ENCODE measurements at regions not wholly inside any gene's neighbourhood (a gene's known extent, or its start where the extent isn't known, plus 50 kb on each side); places are given as distances from the start of the nearest gene placed in this dataset.

DNA sequence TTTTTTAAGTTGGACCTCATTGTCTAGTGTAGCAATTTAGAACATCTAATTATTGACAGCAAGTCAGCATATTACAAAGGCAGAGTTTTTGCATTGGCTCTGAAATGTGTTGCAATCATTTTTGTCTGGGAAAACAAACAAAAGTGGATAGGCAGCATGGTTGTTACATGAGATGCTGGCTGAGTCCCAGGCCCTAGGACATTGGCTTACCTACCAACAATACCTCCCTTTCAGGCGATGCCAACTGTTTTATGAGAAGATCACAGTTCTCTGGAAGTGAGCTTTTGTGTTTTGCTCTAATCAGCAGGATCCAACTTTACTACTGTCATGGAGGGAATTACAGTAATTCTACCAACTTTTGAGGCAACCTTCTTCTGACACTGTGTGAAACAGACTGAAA, 71.5 kb upstream of the CXADR start:
- no peak for DNase-seq

- no peak for DNase-seq
These were observed 70.7 kb upstream of the CXADR start for GRCh38 chr21:17442165-17442564.

DNA sequence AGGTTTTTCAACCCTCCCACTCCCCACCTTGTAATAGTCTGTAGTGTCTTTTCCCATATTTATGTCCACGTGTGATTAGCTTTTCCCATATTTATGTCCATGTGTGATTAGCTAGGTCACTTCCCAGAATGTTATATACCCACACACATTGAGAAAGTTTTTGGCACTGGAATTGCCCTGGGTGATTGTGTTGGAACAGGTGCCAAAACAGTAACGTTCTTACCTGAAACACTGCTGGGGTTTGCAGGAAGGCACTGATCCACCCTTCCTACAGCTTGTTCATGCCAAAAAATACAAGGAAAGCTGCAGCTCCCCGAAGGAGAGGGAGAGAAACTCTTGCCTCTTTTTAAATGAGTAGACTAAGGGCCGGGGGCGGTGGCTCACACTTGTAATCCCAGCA, 68.0 kb upstream of the CXADR start:
- no peak for DNase-seq

GRCh38 chr21:17446737-17447136, 66.1 kb upstream of the CXADR start:
- no peak for DNase-seq

GRCh38 chr21:17449701-17450100, 63.1 kb upstream of the CXADR start:
- no peak for DNase-seq

GRCh38 chr21:17451364-17451891, 61.4 kb upstream of the CXADR start:
- DNase-seq = no peak

GRCh38 chr21:17454315-17455027, 58.4 kb upstream of the CXADR start:
- DNase-seq = peak; percentile 23

DNA sequence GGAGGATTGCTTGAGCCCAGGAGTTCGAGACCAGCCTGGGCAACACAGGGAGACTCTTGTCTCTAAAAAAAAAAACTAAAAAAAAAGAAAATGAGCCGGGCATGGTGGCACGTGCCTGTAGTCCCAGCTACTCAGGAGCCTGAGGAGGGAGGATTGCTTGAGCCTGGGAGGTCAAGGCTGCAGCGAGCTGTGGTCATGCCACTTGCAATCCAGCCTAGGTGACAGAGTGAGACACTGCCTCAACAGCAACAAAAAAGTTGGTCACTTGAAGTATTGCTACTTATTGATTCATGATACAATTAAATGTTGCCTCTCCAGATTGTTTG, 57.9 kb upstream of the CXADR start:
- no peak for DNase-seq

- DNase-seq = no peak
These were observed 57.4 kb upstream of the CXADR start for GRCh38 chr21:17455451-17455850.

- no peak for DNase-seq
These were observed 54.6 kb upstream of the CXADR start for GRCh38 chr21:17458279-17458678.

GRCh38 chr21:17460094-17460493, 52.7 kb upstream of the CXADR start:
- DNase-seq = no peak

DNA sequence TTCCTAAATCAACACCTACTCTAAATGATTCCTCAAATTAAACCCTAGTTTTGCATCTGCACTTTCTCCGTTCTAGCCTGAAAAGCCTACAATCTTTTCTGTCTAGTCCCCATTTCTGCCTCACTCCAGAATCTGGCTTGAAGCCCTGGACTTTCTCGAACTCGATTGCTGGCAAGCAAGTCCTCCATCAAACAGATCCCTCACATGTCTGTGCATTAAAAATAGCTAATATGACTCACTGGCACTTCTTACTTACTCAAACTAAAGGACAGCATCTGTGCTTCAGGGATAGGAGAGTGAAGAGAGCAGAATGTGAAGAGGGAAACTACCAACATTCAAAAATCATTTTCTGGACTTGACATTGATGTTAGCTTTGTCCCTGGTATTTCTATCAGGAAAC, 51.8 kb upstream of the CXADR start:
- DNase-seq = no peak

DNA sequence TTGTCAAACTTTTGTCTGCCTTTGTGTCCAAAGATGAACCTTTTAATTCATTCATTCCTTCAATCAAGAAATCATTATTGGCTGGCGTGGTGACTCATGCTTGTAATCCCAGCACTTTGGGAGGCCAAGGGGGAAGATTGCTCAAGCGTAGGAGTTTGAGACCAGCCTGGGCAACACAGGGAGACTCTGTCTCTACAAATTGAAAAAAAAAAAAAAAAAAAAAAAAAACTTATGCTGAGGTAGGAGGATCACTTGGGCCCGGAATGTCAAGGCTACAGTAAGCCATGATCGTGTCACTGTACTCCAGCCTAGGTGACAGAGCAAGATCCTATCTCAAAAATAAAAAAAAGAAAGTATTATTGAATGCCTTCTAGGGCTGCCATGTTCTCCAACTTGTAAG, 51.3 kb upstream of the CXADR start:
- no peak for DNase-seq

DNA sequence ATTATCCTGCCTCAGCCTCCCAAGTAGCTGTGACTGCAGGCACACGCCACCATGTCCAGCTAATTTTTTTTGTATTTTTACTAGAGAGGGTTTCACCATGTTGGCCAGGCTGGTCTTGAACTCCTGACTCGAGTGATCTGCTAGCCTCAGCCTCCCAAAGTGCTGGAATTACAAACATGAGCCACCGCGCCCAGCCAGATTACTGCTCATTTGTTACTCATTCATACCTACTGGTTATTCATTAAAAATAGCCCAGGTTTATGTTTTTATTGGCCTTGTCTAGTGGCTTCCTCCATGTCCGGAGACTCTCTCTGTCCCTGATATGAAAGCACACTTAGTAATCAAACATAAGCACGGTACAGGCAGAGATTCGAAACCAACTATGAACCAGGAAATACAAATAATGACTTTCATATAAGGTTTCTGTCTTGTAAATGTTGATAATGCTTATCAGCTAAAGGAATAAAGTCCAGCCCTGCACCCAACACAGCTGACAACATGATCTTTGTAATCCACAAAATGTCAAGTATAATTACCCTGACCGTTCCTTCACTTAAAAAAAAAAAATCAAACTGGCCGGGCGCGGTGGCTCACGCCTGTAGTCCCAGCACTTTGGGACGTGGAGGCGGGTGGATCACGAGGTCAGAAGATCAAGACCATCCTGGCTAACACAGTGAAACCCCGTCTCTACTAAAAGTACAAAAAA, 50.4 kb upstream of the CXADR start:
- DNase-seq = no peak
